Smooth muscle cell (in vitro differentiated cells): ENCODE measurements at regions not wholly inside any gene's neighbourhood (a gene's known extent, or its start where the extent isn't known, plus 50 kb on each side); places are given as distances from the start of the nearest gene placed in this dataset.

Experiments
- DNase-seq: peaks from one replicate; lab custom pipeline; 2025; ENCODE audit not compliant: unreplicated experiment; lab: John Stamatoyannopoulos, UW
- H2AFZ ChIP-seq: fragments of 200-600 bp; sonication (generic); 2 replicates; pipeline ENCODE4 v1.6.0; 2016; ENCODE audit warnings: antibody characterized with exemption, low read depth, mild to moderate bottlenecking
- H3F3A ChIP-seq: fragments of 200-600 bp; sonication (generic); 2 replicates; pipeline ENCODE4 v1.6.0; 2017; ENCODE audit warnings: antibody characterized with exemption, low read depth
- H3K27ac ChIP-seq: fragments of 200-600 bp; sonication (generic); 2 replicates; pipeline ENCODE4 v1.5.1; 2016; ENCODE audit warnings: low read depth, mild to moderate bottlenecking
- H3K27me3 ChIP-seq: fragments of 200-600 bp; sonication (generic); 2 replicates; pipeline ENCODE4 v1.6.1; 2016; ENCODE audit warnings: low read depth, mild to moderate bottlenecking
- H3K36me3 ChIP-seq: fragments of 200-600 bp; sonication (generic); 2 replicates; pipeline ENCODE4 v1.5.1; 2016; ENCODE audit warnings: low read depth
- H3K4me1 ChIP-seq: fragments of 200-600 bp; sonication (generic); 2 replicates; pipeline ENCODE4 v1.5.1; 2016; ENCODE audit warnings: low read depth
- H3K4me2 ChIP-seq: fragments of 200-600 bp; sonication (generic); 2 replicates; pipeline ENCODE4 v1.6.0; 2016; ENCODE audit warnings: mild to moderate bottlenecking
- H3K4me3 ChIP-seq: fragments of 200-600 bp; sonication (generic); 2 replicates; pipeline ENCODE4 v1.5.1; 2016; ENCODE audit warnings: mild to moderate bottlenecking
- H3K79me2 ChIP-seq: fragments of 200-600 bp; sonication (generic); 2 replicates; pipeline ENCODE4 v1.6.0; 2016; ENCODE audit warnings: low read depth, mild to moderate bottlenecking
- H3K9ac ChIP-seq: fragments of 200-600 bp; sonication (generic); 2 replicates; pipeline ENCODE4 v1.6.0; 2016; ENCODE audit warnings: low read depth
- H3K9me3 ChIP-seq: fragments of 200-600 bp; sonication (generic); replicated peaks from 2 replicates; pipeline ENCODE4 v1.5.1; 2016; ENCODE audit warnings: low read depth
- H4K20me1 ChIP-seq: fragments of 200-600 bp; sonication (generic); 2 replicates; pipeline ENCODE4 v1.6.0; 2016; ENCODE audit warnings: low read depth
- WGBS: methylation state at CpG from one replicate; pipeline ENCODE4 v1.1.7; 2016; ENCODE audit warnings: low lambda C conversion rate; 5-methylcytosine and 5-hydroxymethylcytosine counted together
- TF ChIP-seq, protein P1 (sequence below): fragments of 200-600 bp; sonication (generic); IDR thresholded peaks from 2 replicates; pipeline ENCODE4 v1.5.1; 2017; ENCODE audit warnings: borderline replicate concordance, mild to moderate bottlenecking, antibody characterized with exemption; ENCODE audit not compliant: insufficient read depth, poor library complexity, severe bottlenecking

- no peak for DNase-seq
- H3K9me3 ChIP-seq = no peaks in the 10 kb centered on the region
- H3K4me3 ChIP-seq = no peak overlapping the region
- WGBS = 84% methylated on average over 2 of the region's 2 CpGs
- no peaks in the 10 kb centered on the region for H3K4me1 ChIP-seq
- no peaks in the 10 kb centered on the region for H3K36me3 ChIP-seq
- no peak overlapping the region for H2AFZ ChIP-seq
- no peak overlapping the region for H3K4me2 ChIP-seq
- TF ChIP-seq, protein P1, sequence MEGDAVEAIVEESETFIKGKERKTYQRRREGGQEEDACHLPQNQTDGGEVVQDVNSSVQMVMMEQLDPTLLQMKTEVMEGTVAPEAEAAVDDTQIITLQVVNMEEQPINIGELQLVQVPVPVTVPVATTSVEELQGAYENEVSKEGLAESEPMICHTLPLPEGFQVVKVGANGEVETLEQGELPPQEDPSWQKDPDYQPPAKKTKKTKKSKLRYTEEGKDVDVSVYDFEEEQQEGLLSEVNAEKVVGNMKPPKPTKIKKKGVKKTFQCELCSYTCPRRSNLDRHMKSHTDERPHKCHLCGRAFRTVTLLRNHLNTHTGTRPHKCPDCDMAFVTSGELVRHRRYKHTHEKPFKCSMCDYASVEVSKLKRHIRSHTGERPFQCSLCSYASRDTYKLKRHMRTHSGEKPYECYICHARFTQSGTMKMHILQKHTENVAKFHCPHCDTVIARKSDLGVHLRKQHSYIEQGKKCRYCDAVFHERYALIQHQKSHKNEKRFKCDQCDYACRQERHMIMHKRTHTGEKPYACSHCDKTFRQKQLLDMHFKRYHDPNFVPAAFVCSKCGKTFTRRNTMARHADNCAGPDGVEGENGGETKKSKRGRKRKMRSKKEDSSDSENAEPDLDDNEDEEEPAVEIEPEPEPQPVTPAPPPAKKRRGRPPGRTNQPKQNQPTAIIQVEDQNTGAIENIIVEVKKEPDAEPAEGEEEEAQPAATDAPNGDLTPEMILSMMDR = no peak
- H3K79me2 ChIP-seq = no peaks in the 10 kb centered on the region
- no peaks in the 10 kb centered on the region for H3K27me3 ChIP-seq
- no peaks in the 10 kb centered on the region for H3F3A ChIP-seq
- H4K20me1 ChIP-seq = no peaks in the 10 kb centered on the region
- no peak overlapping the region for H3K27ac ChIP-seq
- no peak overlapping the region for H3K9ac ChIP-seq
Observed at GRCh38 chr5:24118351-24118750, 526.4 kb downstream of the CDH10 start.

- peaks cover 3% of the 10 kb centered on the region for H3K27me3 ChIP-seq
- H4K20me1 ChIP-seq = no peaks in the 10 kb centered on the region
- H3K27ac ChIP-seq = no peak overlapping the region
- H3K4me3 ChIP-seq = no peak overlapping the region
- TF ChIP-seq, protein P1 = no peak
- no peaks in the 10 kb centered on the region for H3K9me3 ChIP-seq
- H3K79me2 ChIP-seq = no peaks in the 10 kb centered on the region
- H3F3A ChIP-seq = no peaks in the 10 kb centered on the region
- no peak overlapping the region for H3K4me2 ChIP-seq
- H3K4me1 ChIP-seq = no peaks in the 10 kb centered on the region
- no peak overlapping the region for H2AFZ ChIP-seq
- H3K36me3 ChIP-seq = no peaks in the 10 kb centered on the region
- no peak overlapping the region for H3K9ac ChIP-seq
- DNase-seq = no peak
Observed at GRCh38 chr5:24135536-24135935, 509.2 kb downstream of the CDH10 start.

GRCh38 chr5:24141046-24141445 lies 503.7 kb downstream of the CDH10 start:
- Histone ChIP-seq H4K20me1 (no peaks in the 10 kb centered on the region), H3K36me3 (no peaks in the 10 kb centered on the region), H3K9ac (no peak overlapping the region), H3K79me2 (no peaks in the 10 kb centered on the region), H3K27ac (no peak overlapping the region), H3K4me3 (no peak overlapping the region), H3K27me3 (no peaks in the 10 kb centered on the region), H3F3A (no peaks in the 10 kb centered on the region), H2AFZ (peak overlapping the region; percentile 74), H3K4me2 (peak overlapping the region; percentile 41), H3K4me1 (no peaks in the 10 kb centered on the region), H3K9me3 (no peaks in the 10 kb centered on the region)
- TF ChIP-seq, protein P1 = no peak
- WGBS = 39% methylated on average over 3 of the region's 3 CpGs
- DNase-seq = no peak

DNA sequence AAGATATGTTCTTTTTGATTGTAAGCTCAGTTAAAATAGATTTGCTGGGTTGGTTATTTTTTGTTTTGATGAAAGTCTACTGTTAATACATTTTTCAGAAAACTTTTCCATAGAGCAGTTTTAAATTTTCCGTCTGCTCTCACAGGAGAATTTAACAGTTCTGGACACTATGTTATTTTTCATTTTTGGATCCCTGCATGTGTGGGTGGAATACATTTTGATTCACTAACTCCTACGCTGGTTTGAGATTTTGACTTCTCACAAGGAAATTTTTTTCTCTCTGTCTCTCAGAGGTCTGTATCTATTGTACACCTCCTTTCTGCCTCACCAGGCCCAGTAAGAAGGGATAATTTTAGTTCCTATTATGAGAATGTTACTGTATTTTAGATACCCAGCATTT lies 502.4 kb downstream of the CDH10 start:
- Histone ChIP-seq H3K9me3 (no peaks in the 10 kb centered on the region), H2AFZ (no peak overlapping the region), H3K9ac (no peak overlapping the region), H3K27ac (no peak overlapping the region), H3K4me1 (no peaks in the 10 kb centered on the region), H3K4me2 (no peak overlapping the region), H3F3A (no peaks in the 10 kb centered on the region), H3K27me3 (no peaks in the 10 kb centered on the region), H4K20me1 (no peaks in the 10 kb centered on the region), H3K36me3 (no peaks in the 10 kb centered on the region), H3K4me3 (no peak overlapping the region), H3K79me2 (no peaks in the 10 kb centered on the region)
- DNase-seq = no peak
- 89% methylated on average over 2 of the region's 2 CpGs for WGBS
- TF ChIP-seq, protein P1 = no peak
